Endothelial cell (in vitro differentiated cells): ENCODE measurements at regions not wholly inside any gene's neighbourhood (a gene's known extent, or its start where the extent isn't known, plus 50 kb on each side); places are given as distances from the start of the nearest gene placed in this dataset.

Experiments used
- DNase-seq: peaks from one replicate; pipeline ENCODE4 v3.0.0; 2021; ENCODE audit warnings: low spot score
- H3K27ac Mint-ChIP-seq: one replicate; pipeline ENCODE4 v1.8.0; 2021; ENCODE audit warnings: mixed read lengths, inconsistent platforms; ENCODE audit not compliant: unreplicated experiment
- H3K27me3 Mint-ChIP-seq: one replicate; pipeline ENCODE4 v1.8.0; 2021; ENCODE audit warnings: mild to moderate bottlenecking, moderate library complexity, mixed read lengths, inconsistent platforms; ENCODE audit not compliant: unreplicated experiment
- H3K36me3 Mint-ChIP-seq: one replicate; pipeline ENCODE4 v1.8.0; 2021; ENCODE audit warnings: mild to moderate bottlenecking, low read depth, mixed read lengths, inconsistent platforms; ENCODE audit not compliant: unreplicated experiment
- H3K4me1 Mint-ChIP-seq: one replicate; pipeline ENCODE4 v1.8.0; 2021; ENCODE audit warnings: mild to moderate bottlenecking, mixed read lengths, inconsistent platforms; ENCODE audit not compliant: unreplicated experiment
- H3K4me3 Mint-ChIP-seq: one replicate; pipeline ENCODE4 v1.8.0; 2021; ENCODE audit warnings: mild to moderate bottlenecking, mixed read lengths, inconsistent platforms; ENCODE audit not compliant: unreplicated experiment
- H3K9me3 Mint-ChIP-seq: one replicate; pipeline ENCODE4 v1.8.0; 2021; ENCODE audit warnings: mixed read lengths, inconsistent platforms; ENCODE audit not compliant: unreplicated experiment
- CTCF ChIP-seq: fragments of 200-600 bp; sonication (generic); IDR thresholded peaks from one replicate; pipeline ENCODE4 v1.5.0; 2021; ENCODE audit warnings: antibody characterized with exemption; ENCODE audit not compliant: unreplicated experiment

GRCh38 chr1:82483146-82483545 is 682.4 kb downstream of the ADGRL2 start:
- no peak for DNase-seq
- H3K27me3 Mint-ChIP-seq, result no peaks in the 10 kb centered on the region
- no peak overlapping the region for H3K4me3 Mint-ChIP-seq
- peaks cover 9% of the 10 kb centered on the region for H3K4me1 Mint-ChIP-seq
- no peak overlapping the region for H3K27ac Mint-ChIP-seq
- no peak for TF ChIP-seq CTCF
- no peaks in the 10 kb centered on the region for H3K9me3 Mint-ChIP-seq
- no peaks in the 10 kb centered on the region for H3K36me3 Mint-ChIP-seq

GRCh38 chr1:82478916-82479315 is 678.2 kb downstream of the ADGRL2 start:
- no peak for TF ChIP-seq CTCF
- Mint-ChIP-seq H3K36me3 (no peaks in the 10 kb centered on the region), H3K27ac (no peak overlapping the region), H3K4me1 (peaks cover 3% of the 10 kb centered on the region), H3K4me3 (no peak overlapping the region), H3K27me3 (no peaks in the 10 kb centered on the region), H3K9me3 (no peaks in the 10 kb centered on the region)
- no peak for DNase-seq

- no peak for DNase-seq
- no peaks in the 10 kb centered on the region for H3K4me1 Mint-ChIP-seq
- H3K27ac Mint-ChIP-seq, result no peak overlapping the region
- TF ChIP-seq CTCF, result no peak
- no peak overlapping the region for H3K4me3 Mint-ChIP-seq
- H3K9me3 Mint-ChIP-seq, result no peaks in the 10 kb centered on the region
- no peaks in the 10 kb centered on the region for H3K27me3 Mint-ChIP-seq
- no peaks in the 10 kb centered on the region for H3K36me3 Mint-ChIP-seq
Measured at GRCh38 chr1:82472489-82473131, 671.9 kb downstream of the ADGRL2 start.

GRCh38 chr1:82466891-82467290 is 666.2 kb downstream of the ADGRL2 start:
- Mint-ChIP-seq H3K4me3 (no peak overlapping the region), H3K9me3 (no peaks in the 10 kb centered on the region), H3K27ac (no peak overlapping the region), H3K36me3 (no peaks in the 10 kb centered on the region), H3K4me1 (no peaks in the 10 kb centered on the region), H3K27me3 (no peaks in the 10 kb centered on the region)
- DNase-seq, result no peak
- no peak for TF ChIP-seq CTCF

GRCh38 chr1:82466416-82466815 is 665.7 kb downstream of the ADGRL2 start:
- no peaks in the 10 kb centered on the region for H3K36me3 Mint-ChIP-seq
- no peak overlapping the region for H3K27ac Mint-ChIP-seq
- no peak for TF ChIP-seq CTCF
- DNase-seq, result no peak
- no peaks in the 10 kb centered on the region for H3K27me3 Mint-ChIP-seq
- H3K4me1 Mint-ChIP-seq, result no peaks in the 10 kb centered on the region
- no peak overlapping the region for H3K4me3 Mint-ChIP-seq
- H3K9me3 Mint-ChIP-seq, result no peaks in the 10 kb centered on the region
